GM10248 (cell line): ENCODE measurements at regions not wholly inside any gene's neighbourhood (a gene's known extent, or its start where the extent isn't known, plus 50 kb on each side); places are given as distances from the start of the nearest gene placed in this dataset.

Experiments
- CTCF ChIA-PET: fragments of 300-600 bp; sonication (Branson Sonifier 250); formaldehyde crosslinking; extraction: SDS; loops from one replicate; lab custom pipeline; 2021; ENCODE audit warnings: antibody characterized with exemption; lab: Yijun Ruan, JAX
- POLR2A ChIA-PET: fragments of 350-650 bp; sonication (Branson Sonifier 250); formaldehyde crosslinking; extraction: SDS; loops from one replicate; lab custom pipeline; 2020; ENCODE audit warnings: antibody characterized with exemption; lab: Yijun Ruan, JAX
- DNase-seq: peaks from one replicate; pipeline ENCODE4 v3.0.0; 2012; ENCODE audit errors: extremely low spot score
- TF ChIP-seq, protein P1 (sequence below): IDR thresholded peaks from 2 replicates; pipeline ENCODE4 v1.5.1; 2012; ENCODE audit warnings: mild to moderate bottlenecking, low read depth; ENCODE audit errors: extremely low read depth, missing control alignments, control extremely low read depth

- ChIA-PET POLR2A (no interaction called here), CTCF (no interaction called here)
These were observed 908.3 kb upstream of the ANO3 start for GRCh38 chr11:25423436-25424199.

GRCh38 chr11:25432376-25432775, 899.6 kb upstream of the ANO3 start:
- CTCF ChIA-PET, result interaction anchor here (1.2 kb wide), 1 partner anchor 10 kb away, joined by 4 read pairs; no protein-coding TSS in a partner anchor
- TF ChIP-seq, protein P1, sequence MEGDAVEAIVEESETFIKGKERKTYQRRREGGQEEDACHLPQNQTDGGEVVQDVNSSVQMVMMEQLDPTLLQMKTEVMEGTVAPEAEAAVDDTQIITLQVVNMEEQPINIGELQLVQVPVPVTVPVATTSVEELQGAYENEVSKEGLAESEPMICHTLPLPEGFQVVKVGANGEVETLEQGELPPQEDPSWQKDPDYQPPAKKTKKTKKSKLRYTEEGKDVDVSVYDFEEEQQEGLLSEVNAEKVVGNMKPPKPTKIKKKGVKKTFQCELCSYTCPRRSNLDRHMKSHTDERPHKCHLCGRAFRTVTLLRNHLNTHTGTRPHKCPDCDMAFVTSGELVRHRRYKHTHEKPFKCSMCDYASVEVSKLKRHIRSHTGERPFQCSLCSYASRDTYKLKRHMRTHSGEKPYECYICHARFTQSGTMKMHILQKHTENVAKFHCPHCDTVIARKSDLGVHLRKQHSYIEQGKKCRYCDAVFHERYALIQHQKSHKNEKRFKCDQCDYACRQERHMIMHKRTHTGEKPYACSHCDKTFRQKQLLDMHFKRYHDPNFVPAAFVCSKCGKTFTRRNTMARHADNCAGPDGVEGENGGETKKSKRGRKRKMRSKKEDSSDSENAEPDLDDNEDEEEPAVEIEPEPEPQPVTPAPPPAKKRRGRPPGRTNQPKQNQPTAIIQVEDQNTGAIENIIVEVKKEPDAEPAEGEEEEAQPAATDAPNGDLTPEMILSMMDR, result no peak
- POLR2A ChIA-PET, result no interaction called here
- DNase-seq, result no peak

More at GRCh38 chr11:25423436-25424199, 908.3 kb upstream of the ANO3 start:
- DNase-seq, result no peak
- TF ChIP-seq, protein P1, result no peak

DNA sequence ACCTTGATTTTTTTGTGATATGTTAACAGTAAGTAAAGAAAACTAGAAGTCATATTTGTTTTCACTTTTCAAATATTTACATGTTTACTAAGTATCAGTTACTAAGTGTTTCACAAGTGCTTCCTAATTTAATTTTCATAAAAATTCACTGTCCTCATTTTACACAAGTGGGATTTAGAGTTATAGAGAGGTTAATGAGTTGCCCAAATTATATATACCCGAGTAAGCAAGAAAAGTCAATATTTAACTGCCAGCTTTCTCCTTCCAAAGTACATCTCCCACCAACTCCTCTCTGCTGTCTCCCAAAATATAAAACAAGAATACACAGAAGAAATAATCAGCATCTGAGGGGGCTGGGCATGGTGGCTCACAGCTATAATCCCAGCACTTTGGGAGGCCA, 896.7 kb upstream of the ANO3 start:
- TF ChIP-seq, protein P1, result no peak

GRCh38 chr11:25436326-25436725, 895.6 kb upstream of the ANO3 start:
- no peak for DNase-seq
- CTCF ChIA-PET, result no interaction called here
- TF ChIP-seq, protein P1, result no peak
- POLR2A ChIA-PET, result no interaction called here

More for the DNA sequence above, 896.7 kb upstream of the ANO3 start:
- DNase-seq, result no peak
- CTCF ChIA-PET, result no interaction called here
- POLR2A ChIA-PET, result no interaction called here

GRCh38 chr11:25441421-25441820, 890.5 kb upstream of the ANO3 start:
- ChIA-PET POLR2A (no interaction called here), CTCF (interaction anchor here (1.5 kb wide), 1 partner anchor 9 kb away, joined by 4 read pairs; no protein-coding TSS in a partner anchor)
- TF ChIP-seq, protein P1, result no peak
- no peak for DNase-seq

- TF ChIP-seq, protein P1, result no peak
- no peak for DNase-seq
- POLR2A ChIA-PET, result no interaction called here
- CTCF ChIA-PET, result no interaction called here
These were observed 882.8 kb upstream of the ANO3 start for GRCh38 chr11:25449091-25449490.
